ENCODE measurements at regions not wholly inside any gene's neighbourhood (a gene's known extent, or its start where the extent isn't known, plus 50 kb on each side); places are given as distances from the start of the nearest gene placed in this dataset.

DNA sequence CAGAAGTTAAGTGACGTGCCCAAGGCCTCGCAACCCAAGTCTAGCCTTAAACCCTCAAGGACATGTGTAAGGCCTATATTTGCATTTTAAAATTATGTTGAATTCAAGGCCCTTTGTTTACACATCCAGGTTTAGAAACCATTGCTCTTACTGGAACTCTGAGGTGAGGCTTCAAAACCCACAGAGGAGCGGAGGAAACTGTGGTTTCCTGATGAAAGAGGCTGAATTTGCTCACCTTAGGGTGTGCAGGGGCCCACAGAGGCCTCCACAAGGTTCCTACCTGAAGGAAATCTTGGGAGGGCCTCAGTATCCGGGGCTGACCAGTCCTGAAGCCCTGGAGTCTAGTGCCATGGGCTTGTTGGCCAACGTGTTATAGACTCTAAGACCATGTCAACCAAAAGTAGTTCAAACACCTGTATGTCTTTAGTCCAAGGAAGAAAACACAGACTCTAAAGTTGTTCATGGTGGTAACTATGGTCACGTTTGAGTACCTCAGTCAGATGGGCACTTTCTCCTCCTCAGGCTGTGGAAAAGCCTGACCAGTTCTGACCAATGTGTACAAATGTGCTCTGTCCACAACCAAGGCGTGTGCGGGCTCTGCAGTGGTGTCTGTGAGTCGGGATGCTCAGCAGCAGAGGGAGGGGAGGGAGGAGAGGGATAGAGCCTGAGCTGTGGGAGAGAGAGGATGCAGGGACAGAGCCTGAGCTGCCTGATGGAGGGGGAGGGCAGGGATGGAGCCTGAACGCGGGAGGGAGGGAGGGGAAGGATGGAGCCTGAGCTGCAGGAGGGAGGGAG is 124.6 kb upstream of the ERCC6L2 start:
- H2AFZ ChIP-seq (replicated peaks; ENCODE audit: low read length, poor library complexity): no peak overlapping the region
- DNase-seq (no peak), ATAC-seq (ENCODE audit: low read depth) (no peak)
- H3K56ac ChIP-seq (ENCODE audit: extremely low read depth, insufficient read depth, low read length): no peak overlapping the region
- H3K4ac ChIP-seq (ENCODE audit: low read depth, low read length): no peak overlapping the region
- in situ Hi-C loops (cut with MboI; ENCODE audit: low sequenced_read_pairs) (no loop called here), intact Hi-C loops (cut with micrococcal nuclease) (no loop called here), dilution Hi-C loops (cut with HindIII; ENCODE audit: low sequenced_read_pairs, unreplicated experiment) (no loop called here)
- no peak overlapping the region for H3K9ac ChIP-seq (ENCODE audit: low read depth, low read length)
- H2BK20ac ChIP-seq (ENCODE audit: low read depth, low read length): no peak overlapping the region
- ChIA-PET POLR2A (ENCODE audit: unreplicated experiment) (no interaction called here), CTCF (no interaction called here)
- no peaks in the 10 kb centered on the region; the same call in 1 of the 2 replicates for H3K9me1 ChIP-seq (ENCODE audit: insufficient read depth, low read length)
- H3K4me2 ChIP-seq (ENCODE audit: low read depth, low read length): no peak overlapping the region
- no peak overlapping the region for H3K18ac ChIP-seq (ENCODE audit: low read depth, low read length)
- TF ChIP-seq CEBPB (IDR thresholded peaks at IDR 0.05; ENCODE audit: low read depth, low read length): no peak
- no peak for TF ChIP-seq RFX5 (IDR thresholded peaks at IDR 0.05; ENCODE audit: low read depth, low read length)
- TF ChIP-seq RCOR1 (IDR thresholded peaks at IDR 0.05; ENCODE audit: insufficient replicate concordance, low read length): no peak
- TF ChIP-seq, protein P1, sequence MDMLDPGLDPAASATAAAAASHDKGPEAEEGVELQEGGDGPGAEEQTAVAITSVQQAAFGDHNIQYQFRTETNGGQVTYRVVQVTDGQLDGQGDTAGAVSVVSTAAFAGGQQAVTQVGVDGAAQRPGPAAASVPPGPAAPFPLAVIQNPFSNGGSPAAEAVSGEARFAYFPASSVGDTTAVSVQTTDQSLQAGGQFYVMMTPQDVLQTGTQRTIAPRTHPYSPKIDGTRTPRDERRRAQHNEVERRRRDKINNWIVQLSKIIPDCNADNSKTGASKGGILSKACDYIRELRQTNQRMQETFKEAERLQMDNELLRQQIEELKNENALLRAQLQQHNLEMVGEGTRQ (IDR thresholded peaks at IDR 0.05; ENCODE audit: low read depth, low read length): no peak
- no peak for TF ChIP-seq MXI1 (IDR thresholded peaks at IDR 0.05; ENCODE audit: borderline replicate concordance, low read depth, low read length)
- no peak for TF ChIP-seq NFE2L2 (IDR thresholded peaks at IDR 0.05; ENCODE audit: low read depth, low read length)
- TF ChIP-seq, protein P2, sequence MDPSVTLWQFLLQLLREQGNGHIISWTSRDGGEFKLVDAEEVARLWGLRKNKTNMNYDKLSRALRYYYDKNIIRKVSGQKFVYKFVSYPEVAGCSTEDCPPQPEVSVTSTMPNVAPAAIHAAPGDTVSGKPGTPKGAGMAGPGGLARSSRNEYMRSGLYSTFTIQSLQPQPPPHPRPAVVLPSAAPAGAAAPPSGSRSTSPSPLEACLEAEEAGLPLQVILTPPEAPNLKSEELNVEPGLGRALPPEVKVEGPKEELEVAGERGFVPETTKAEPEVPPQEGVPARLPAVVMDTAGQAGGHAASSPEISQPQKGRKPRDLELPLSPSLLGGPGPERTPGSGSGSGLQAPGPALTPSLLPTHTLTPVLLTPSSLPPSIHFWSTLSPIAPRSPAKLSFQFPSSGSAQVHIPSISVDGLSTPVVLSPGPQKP (IDR thresholded peaks at IDR 0.05; ENCODE audit: borderline replicate concordance, low read depth, low read length): no peak
- no peak for TF ChIP-seq POLR2A (IDR thresholded peaks at IDR 0.05; ENCODE audit: low read depth, low read length)
- TF ChIP-seq, protein P3, sequence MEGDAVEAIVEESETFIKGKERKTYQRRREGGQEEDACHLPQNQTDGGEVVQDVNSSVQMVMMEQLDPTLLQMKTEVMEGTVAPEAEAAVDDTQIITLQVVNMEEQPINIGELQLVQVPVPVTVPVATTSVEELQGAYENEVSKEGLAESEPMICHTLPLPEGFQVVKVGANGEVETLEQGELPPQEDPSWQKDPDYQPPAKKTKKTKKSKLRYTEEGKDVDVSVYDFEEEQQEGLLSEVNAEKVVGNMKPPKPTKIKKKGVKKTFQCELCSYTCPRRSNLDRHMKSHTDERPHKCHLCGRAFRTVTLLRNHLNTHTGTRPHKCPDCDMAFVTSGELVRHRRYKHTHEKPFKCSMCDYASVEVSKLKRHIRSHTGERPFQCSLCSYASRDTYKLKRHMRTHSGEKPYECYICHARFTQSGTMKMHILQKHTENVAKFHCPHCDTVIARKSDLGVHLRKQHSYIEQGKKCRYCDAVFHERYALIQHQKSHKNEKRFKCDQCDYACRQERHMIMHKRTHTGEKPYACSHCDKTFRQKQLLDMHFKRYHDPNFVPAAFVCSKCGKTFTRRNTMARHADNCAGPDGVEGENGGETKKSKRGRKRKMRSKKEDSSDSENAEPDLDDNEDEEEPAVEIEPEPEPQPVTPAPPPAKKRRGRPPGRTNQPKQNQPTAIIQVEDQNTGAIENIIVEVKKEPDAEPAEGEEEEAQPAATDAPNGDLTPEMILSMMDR (conservative IDR thresholded peaks at IDR 0.05; ENCODE audit: low read depth, low read length): no peak
- TF ChIP-seq RAD21 (IDR thresholded peaks at IDR 0.05; ENCODE audit: low read length): no peak
- no peak for TF ChIP-seq MAZ (IDR thresholded peaks at IDR 0.05; ENCODE audit: borderline replicate concordance, low read depth, low read length)
- TF ChIP-seq FOS (IDR thresholded peaks at IDR 0.05; ENCODE audit: low read depth, low read length): no peak
- TF ChIP-seq BHLHE40 (IDR thresholded peaks at IDR 0.05; ENCODE audit: low read depth, low read length): no peak
- no peak for TF ChIP-seq CHD1 (IDR thresholded peaks at IDR 0.05; ENCODE audit: low read depth, low read length)
- TF ChIP-seq MAFK (IDR thresholded peaks at IDR 0.05; ENCODE audit: low read depth, low read length): no peak
- no peak for TF ChIP-seq SMC3 (IDR thresholded peaks at IDR 0.05; ENCODE audit: low read depth, low read length)
- H2BK5ac ChIP-seq (ENCODE audit: low read depth, low read length, poor library complexity, severe bottlenecking): no peak overlapping the region
- H3K79me1 ChIP-seq (ENCODE audit: low read depth in 1 of 2, low read length in 2 of 2): no peaks in the 10 kb centered on the region
- no peak overlapping the region for H3K27ac ChIP-seq (ENCODE audit: insufficient read depth, low read length)
- no peak overlapping the region for H3K14ac ChIP-seq (replicated peaks; ENCODE audit: low read depth, low read length)
- H3K9me3 ChIP-seq (ENCODE audit: control insufficient read depth, insufficient read depth, low read length): no peaks in the 10 kb centered on the region
- H3K23ac ChIP-seq (ENCODE audit: low read depth, low read length): no peak overlapping the region
- no peak overlapping the region for H3K4me3 ChIP-seq (ENCODE audit: insufficient read depth, low read depth, low read length)
- no peaks in the 10 kb centered on the region for H4K20me1 ChIP-seq (ENCODE audit: insufficient read depth, low read length)
- no TSS peak for BruUV-seq (replicated peaks)
- no peak overlapping the region for H4K8ac ChIP-seq (ENCODE audit: low read depth in 2 of 2, low read length in 2 of 2)
- H3K4me1 ChIP-seq (ENCODE audit: control insufficient read depth, insufficient read depth, low read length): peaks cover 4% of the 10 kb centered on the region; the same call in 1 of the 2 replicates
- WGBS, 2 experiments (ENCODE audit: extremely low coverage in 2 of 2, insufficient read length in 1 of 2): 95% methylated on average over 4 of the region's 11 CpGs; no CpG with 5 or more reads in 1 of the 2 experiments
- no peak overlapping the region for H2AK5ac ChIP-seq (ENCODE audit: low read depth, low read length)
- no peak overlapping the region for H2AK9ac ChIP-seq (replicated peaks; ENCODE audit: low read depth, low read length, poor library complexity)
- no peaks in the 10 kb centered on the region; the same call in none of the 2 replicates for H3K27me3 ChIP-seq (ENCODE audit: control insufficient read depth, insufficient read depth, low read length)
- no peak overlapping the region for H4K5ac ChIP-seq (ENCODE audit: low read depth, low read length)
- H2BK120ac ChIP-seq (ENCODE audit: low read depth, low read length): no peak overlapping the region
- no peak overlapping the region for H4K91ac ChIP-seq (ENCODE audit: insufficient read depth, low read depth, low read length)
- no peak overlapping the region for H2BK15ac ChIP-seq (ENCODE audit: low read depth, low read length)
- H3K36me3 ChIP-seq (ENCODE audit: control insufficient read depth, insufficient read depth, low read length): no peaks in the 10 kb centered on the region
